Liver (tissue), 8 donors: ENCODE measurements at regions not wholly inside any gene's neighbourhood (a gene's known extent, or its start where the extent isn't known, plus 50 kb on each side); places are given as distances from the start of the nearest gene placed in this dataset.

ENCODE experiments used
- DNase-seq: peaks from one replicate; pipeline ENCODE4 v3.0.0-alpha.2; 2017; ENCODE audit warnings: low spot score
- H3K27ac ChIP-seq, 2 donors: one replicate each; pipeline ENCODE4 v1.7.0; 2013; ENCODE audit warnings: inconsistent platforms in 2 of 2, low read length in 2 of 2, control low read depth in 1 of 2, low read depth in 1 of 2, mild to moderate bottlenecking in 1 of 2
- H3K27me3 ChIP-seq, 4 donors: one replicate each; pipeline versions ENCODE4 v1.6.1 to v1.7.0; 2013; ENCODE audit warnings: low read length in 3 of 4, inconsistent platforms in 1 of 4, mild to moderate bottlenecking in 1 of 4, moderate library complexity in 1 of 4; ENCODE audit not compliant: control insufficient read depth in 4 of 4, insufficient read depth in 4 of 4
- H3K36me3 ChIP-seq, 4 donors: one replicate each; pipeline versions ENCODE4 v1.6.1 to v1.7.0; 2013; ENCODE audit warnings: low read length in 3 of 4, mild to moderate bottlenecking in 3 of 4, low read depth in 1 of 4, moderate library complexity in 1 of 4; ENCODE audit not compliant: control insufficient read depth in 4 of 4, insufficient read depth in 3 of 4
- H3K4me1 ChIP-seq, 4 donors: one replicate each; pipeline versions ENCODE4 v1.6.1 to v1.7.0; 2013; ENCODE audit warnings: low read length in 3 of 4, mild to moderate bottlenecking in 3 of 4, moderate library complexity in 1 of 4; ENCODE audit not compliant: control insufficient read depth in 4 of 4, insufficient read depth in 4 of 4
- H3K4me3 ChIP-seq, 3 donors: one replicate each; pipeline versions ENCODE4 v1.6.1 to v1.7.0; 2013; ENCODE audit warnings: low read length in 3 of 3, control low read depth in 1 of 3, low read depth in 1 of 3, mild to moderate bottlenecking in 1 of 3
- H3K9ac ChIP-seq, 2 donors: one replicate each; pipeline ENCODE4 v1.7.0; 2013; ENCODE audit warnings: low read length in 2 of 2, mild to moderate bottlenecking in 2 of 2, moderate library complexity in 2 of 2, control low read depth in 1 of 2, low read depth in 1 of 2
- H3K9me3 ChIP-seq, 4 donors: one replicate each; pipeline versions ENCODE4 v1.6.1 to v1.7.0; 2013; ENCODE audit warnings: low read length in 3 of 4; ENCODE audit not compliant: control insufficient read depth in 4 of 4
- EGR1 ChIP-seq, 2 donors: IDR thresholded peaks; 2 replicates each; pipeline ENCODE4 v1.6.1; 2016 to 2018; ENCODE audit warnings: antibody characterized with exemption in 2 of 2, low read depth in 2 of 2
- FOXA1 ChIP-seq: IDR thresholded peaks from 2 replicates; pipeline ENCODE4 v1.6.1; 2016; ENCODE audit warnings: antibody characterized with exemption
- FOXA2 ChIP-seq: IDR thresholded peaks from 2 replicates; pipeline ENCODE4 v1.6.1; 2016; ENCODE audit warnings: antibody characterized with exemption
- GABPA ChIP-seq, 2 donors: IDR thresholded peaks in 1 of 2; conservative IDR thresholded peaks in 1 of 2; 2 replicates each; pipeline ENCODE4 v1.6.1; 2016; ENCODE audit warnings: antibody characterized with exemption in 2 of 2, mild to moderate bottlenecking in 1 of 2, moderate library complexity in 1 of 2
- HNF4A ChIP-seq, 2 donors: conservative IDR thresholded peaks; 2 replicates each; pipeline ENCODE4 v1.6.1; 2016; ENCODE audit warnings: antibody characterized with exemption in 2 of 2, mild to moderate bottlenecking in 2 of 2
- JUND ChIP-seq, 2 donors: IDR thresholded peaks; 2 replicates each; pipeline ENCODE4 v1.6.1; 2016; ENCODE audit warnings: antibody characterized with exemption in 2 of 2
- RAD21 ChIP-seq, 2 donors: IDR thresholded peaks; 2 replicates each; pipeline ENCODE4 v1.6.1; 2016; ENCODE audit warnings: antibody characterized with exemption in 2 of 2, mild to moderate bottlenecking in 2 of 2
- RXRA ChIP-seq, 2 donors: IDR thresholded peaks; 2 replicates each; pipeline ENCODE4 v1.6.1; 2017 to 2018; ENCODE audit warnings: antibody characterized with exemption in 2 of 2, mild to moderate bottlenecking in 1 of 2
- SP1 ChIP-seq: IDR thresholded peaks from 2 replicates; pipeline ENCODE4 v1.6.1; 2018; ENCODE audit warnings: antibody characterized with exemption, mild to moderate bottlenecking
- TAF1 ChIP-seq: conservative IDR thresholded peaks from 2 replicates; pipeline ENCODE4 v1.6.1; 2016; ENCODE audit warnings: antibody characterized with exemption, mild to moderate bottlenecking
- YY1 ChIP-seq: IDR thresholded peaks from 2 replicates; pipeline ENCODE4 v1.6.1; 2016; ENCODE audit warnings: antibody characterized with exemption, mild to moderate bottlenecking
- WGBS: extraction: QIAGEN DNeasy Blood & Tissue Kit; methylation state at CpG from one replicate; pipeline ENCODE4 v1.1.7; 2013; 5-methylcytosine and 5-hydroxymethylcytosine counted together
- TF ChIP-seq, protein P1 (sequence below): IDR thresholded peaks from 2 replicates; pipeline ENCODE4 v1.6.1; 2016; ENCODE audit warnings: antibody characterized with exemption
- TF ChIP-seq, protein P2 (sequence below): fragments of 150-350 bp; IDR thresholded peaks from 2 replicates; pipeline ENCODE4 v1.5.1; 2017; ENCODE audit warnings: improper control_type of control experiment, low read depth, low read length; ENCODE audit not compliant: missing input control
- TF ChIP-seq, protein P3 (sequence below): IDR thresholded peaks from 2 replicates; pipeline ENCODE4 v1.6.1; 2016; ENCODE audit warnings: antibody characterized with exemption, mild to moderate bottlenecking
- TF ChIP-seq, protein P4 (sequence below): IDR thresholded peaks from 2 replicates; pipeline ENCODE4 v1.6.1; 2016; ENCODE audit warnings: antibody characterized with exemption
- donor health status: healthy.
- donor health status: healthy.
- donor health status: healthy.
- donor health status: healthy.
- donor health status: healthy.

DNA sequence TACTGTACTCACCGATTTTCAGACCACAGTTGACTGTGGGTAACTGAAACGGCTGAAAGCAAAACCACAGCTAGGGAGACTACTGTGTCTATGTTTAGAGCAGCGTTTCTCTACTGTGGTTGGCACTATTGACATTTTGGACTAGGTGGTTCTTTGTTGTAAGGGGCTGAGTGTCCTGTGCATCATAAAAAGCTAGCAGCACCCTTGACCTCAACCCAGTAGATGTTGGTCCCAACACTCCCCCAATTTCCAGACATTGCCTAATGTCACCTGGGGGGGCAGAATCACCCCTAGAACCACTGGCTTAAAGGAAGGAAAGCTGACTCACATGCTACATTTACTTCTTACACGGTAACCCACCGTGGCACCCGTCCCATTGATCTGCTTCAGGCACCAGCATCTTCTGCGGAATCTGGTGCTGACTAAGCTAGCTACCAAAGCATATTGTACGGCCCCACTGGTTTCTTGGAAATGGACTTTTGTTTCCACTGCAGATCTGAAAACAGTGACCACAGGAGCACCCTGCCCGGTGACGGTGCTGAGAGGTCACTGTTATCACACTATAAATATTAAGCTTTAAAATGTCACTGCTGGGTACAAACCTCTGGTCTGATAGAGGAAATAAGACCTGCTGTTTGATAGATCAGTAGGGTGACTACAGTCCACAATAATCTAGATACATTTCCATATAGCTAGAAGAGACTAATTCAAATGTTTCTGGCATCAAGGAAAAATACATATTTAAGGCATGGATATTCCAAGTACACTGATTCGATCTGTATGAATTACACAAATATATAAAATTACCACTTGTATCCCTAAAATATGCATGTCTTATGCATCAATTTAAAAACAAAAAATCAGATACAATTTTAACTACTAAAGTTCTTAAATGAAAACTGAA, 151.4 kb downstream of the HSD17B3 start:
- no peaks in the 10 kb centered on the region for H3K36me3 ChIP-seq
- TF ChIP-seq HNF4A (conservative IDR thresholded peaks at IDR 0.05) (no peak), GABPA (IDR thresholded peaks at IDR 0.05 in 1 of 2, conservative IDR thresholded peaks at IDR 0.05 in 1 of 2) (no peak), YY1 (no peak), TAF1 (no peak), SP1 (no peak)
- TF ChIP-seq, protein P1, sequence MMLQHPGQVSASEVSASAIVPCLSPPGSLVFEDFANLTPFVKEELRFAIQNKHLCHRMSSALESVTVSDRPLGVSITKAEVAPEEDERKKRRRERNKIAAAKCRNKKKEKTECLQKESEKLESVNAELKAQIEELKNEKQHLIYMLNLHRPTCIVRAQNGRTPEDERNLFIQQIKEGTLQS = no peak
- TF ChIP-seq, protein P2, sequence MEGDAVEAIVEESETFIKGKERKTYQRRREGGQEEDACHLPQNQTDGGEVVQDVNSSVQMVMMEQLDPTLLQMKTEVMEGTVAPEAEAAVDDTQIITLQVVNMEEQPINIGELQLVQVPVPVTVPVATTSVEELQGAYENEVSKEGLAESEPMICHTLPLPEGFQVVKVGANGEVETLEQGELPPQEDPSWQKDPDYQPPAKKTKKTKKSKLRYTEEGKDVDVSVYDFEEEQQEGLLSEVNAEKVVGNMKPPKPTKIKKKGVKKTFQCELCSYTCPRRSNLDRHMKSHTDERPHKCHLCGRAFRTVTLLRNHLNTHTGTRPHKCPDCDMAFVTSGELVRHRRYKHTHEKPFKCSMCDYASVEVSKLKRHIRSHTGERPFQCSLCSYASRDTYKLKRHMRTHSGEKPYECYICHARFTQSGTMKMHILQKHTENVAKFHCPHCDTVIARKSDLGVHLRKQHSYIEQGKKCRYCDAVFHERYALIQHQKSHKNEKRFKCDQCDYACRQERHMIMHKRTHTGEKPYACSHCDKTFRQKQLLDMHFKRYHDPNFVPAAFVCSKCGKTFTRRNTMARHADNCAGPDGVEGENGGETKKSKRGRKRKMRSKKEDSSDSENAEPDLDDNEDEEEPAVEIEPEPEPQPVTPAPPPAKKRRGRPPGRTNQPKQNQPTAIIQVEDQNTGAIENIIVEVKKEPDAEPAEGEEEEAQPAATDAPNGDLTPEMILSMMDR = no peak
- DNase-seq = no peak
- no peak overlapping the region for H3K27ac ChIP-seq
- H3K4me3 ChIP-seq = no peak overlapping the region
- 66% methylated on average over 11 of the region's 11 CpGs for WGBS
- no peak overlapping the region for H3K9ac ChIP-seq
- peaks cover 0 to 2% (median 0%) of the 10 kb centered on the region in 4 donors for H3K9me3 ChIP-seq
- H3K27me3 ChIP-seq = no peaks in the 10 kb centered on the region
- H3K4me1 ChIP-seq = no peaks in the 10 kb centered on the region

DNA sequence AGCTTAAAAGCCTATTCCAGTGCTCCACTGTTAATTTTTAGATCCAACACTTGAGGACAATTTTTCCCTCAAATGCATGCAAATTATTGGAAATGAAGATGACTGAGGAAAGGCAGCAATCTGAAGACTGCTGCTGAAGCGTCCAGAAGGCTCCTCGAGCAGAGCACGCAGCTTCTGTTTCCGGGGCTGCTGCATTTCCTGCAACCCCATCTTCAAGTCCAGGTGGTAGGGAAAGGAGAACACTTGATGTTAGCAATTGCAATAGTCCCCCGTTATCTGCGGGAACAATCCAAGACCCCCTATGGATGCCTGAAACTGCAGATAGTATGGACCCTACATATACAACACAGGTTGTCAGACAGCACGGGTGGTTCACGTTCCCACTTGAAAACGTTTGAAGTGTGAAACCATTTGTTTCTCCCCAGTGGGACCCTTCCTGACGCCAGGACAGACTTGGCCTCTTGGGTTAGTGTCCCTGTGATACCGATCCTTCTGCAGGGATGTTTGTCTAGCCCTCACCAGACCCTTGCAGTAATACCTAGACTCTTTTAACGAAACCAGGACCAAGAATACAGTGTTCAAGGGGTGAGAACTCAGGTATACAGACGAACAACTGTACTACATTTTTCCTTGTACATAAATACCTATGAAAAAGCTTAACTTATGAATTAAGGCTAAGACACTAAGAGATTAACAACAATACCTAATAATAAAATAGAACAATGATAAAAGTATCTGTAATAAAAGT, 152.3 kb downstream of the HSD17B3 start:
- Histone ChIP-seq H3K36me3 (no peaks in the 10 kb centered on the region), H3K4me1 (no peaks in the 10 kb centered on the region), H3K9ac (no peak overlapping the region), H3K27me3 (no peaks in the 10 kb centered on the region), H3K9me3 (peaks cover 0 to 2% (median 0%) of the 10 kb centered on the region in 4 donors), H3K27ac (no peak overlapping the region), H3K4me3 (no peak overlapping the region)
- no peak for TF ChIP-seq FOXA2
- no peak for TF ChIP-seq SP1
- no peak for TF ChIP-seq JUND (IDR thresholded peaks at IDR 0.05)
- no peak for TF ChIP-seq RXRA (IDR thresholded peaks at IDR 0.05)
- TF ChIP-seq FOXA1 = no peak
- TF ChIP-seq EGR1 (IDR thresholded peaks at IDR 0.05; ENCODE audit: low read depth in 2 of 2) = no peak
- TF ChIP-seq, protein P2 = no peak
- TF ChIP-seq, protein P3, sequence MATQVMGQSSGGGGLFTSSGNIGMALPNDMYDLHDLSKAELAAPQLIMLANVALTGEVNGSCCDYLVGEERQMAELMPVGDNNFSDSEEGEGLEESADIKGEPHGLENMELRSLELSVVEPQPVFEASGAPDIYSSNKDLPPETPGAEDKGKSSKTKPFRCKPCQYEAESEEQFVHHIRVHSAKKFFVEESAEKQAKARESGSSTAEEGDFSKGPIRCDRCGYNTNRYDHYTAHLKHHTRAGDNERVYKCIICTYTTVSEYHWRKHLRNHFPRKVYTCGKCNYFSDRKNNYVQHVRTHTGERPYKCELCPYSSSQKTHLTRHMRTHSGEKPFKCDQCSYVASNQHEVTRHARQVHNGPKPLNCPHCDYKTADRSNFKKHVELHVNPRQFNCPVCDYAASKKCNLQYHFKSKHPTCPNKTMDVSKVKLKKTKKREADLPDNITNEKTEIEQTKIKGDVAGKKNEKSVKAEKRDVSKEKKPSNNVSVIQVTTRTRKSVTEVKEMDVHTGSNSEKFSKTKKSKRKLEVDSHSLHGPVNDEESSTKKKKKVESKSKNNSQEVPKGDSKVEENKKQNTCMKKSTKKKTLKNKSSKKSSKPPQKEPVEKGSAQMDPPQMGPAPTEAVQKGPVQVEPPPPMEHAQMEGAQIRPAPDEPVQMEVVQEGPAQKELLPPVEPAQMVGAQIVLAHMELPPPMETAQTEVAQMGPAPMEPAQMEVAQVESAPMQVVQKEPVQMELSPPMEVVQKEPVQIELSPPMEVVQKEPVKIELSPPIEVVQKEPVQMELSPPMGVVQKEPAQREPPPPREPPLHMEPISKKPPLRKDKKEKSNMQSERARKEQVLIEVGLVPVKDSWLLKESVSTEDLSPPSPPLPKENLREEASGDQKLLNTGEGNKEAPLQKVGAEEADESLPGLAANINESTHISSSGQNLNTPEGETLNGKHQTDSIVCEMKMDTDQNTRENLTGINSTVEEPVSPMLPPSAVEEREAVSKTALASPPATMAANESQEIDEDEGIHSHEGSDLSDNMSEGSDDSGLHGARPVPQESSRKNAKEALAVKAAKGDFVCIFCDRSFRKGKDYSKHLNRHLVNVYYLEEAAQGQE = no peak
- TF ChIP-seq HNF4A (conservative IDR thresholded peaks at IDR 0.05) = no peak
- TF ChIP-seq GABPA (IDR thresholded peaks at IDR 0.05 in 1 of 2, conservative IDR thresholded peaks at IDR 0.05 in 1 of 2) = no peak
- no peak for TF ChIP-seq RAD21 (IDR thresholded peaks at IDR 0.05)
- TF ChIP-seq, protein P4, sequence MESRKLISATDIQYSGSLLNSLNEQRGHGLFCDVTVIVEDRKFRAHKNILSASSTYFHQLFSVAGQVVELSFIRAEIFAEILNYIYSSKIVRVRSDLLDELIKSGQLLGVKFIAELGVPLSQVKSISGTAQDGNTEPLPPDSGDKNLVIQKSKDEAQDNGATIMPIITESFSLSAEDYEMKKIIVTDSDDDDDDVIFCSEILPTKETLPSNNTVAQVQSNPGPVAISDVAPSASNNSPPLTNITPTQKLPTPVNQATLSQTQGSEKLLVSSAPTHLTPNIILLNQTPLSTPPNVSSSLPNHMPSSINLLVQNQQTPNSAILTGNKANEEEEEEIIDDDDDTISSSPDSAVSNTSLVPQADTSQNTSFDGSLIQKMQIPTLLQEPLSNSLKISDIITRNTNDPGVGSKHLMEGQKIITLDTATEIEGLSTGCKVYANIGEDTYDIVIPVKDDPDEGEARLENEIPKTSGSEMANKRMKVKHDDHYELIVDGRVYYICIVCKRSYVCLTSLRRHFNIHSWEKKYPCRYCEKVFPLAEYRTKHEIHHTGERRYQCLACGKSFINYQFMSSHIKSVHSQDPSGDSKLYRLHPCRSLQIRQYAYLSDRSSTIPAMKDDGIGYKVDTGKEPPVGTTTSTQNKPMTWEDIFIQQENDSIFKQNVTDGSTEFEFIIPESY = no peak
- TF ChIP-seq, protein P1 = no peak
- no peak for DNase-seq
- 63% methylated on average over 13 of the region's 13 CpGs for WGBS
